ENCODE measurements at regions not wholly inside any gene's neighbourhood (a gene's known extent, or its start where the extent isn't known, plus 50 kb on each side); places are given as distances from the start of the nearest gene placed in this dataset.
"Not testable (repeated sequence)": the region's sequence is repeated elsewhere in the genome, so short reads cannot be mapped to it uniquely, and the experiment has no call there.

GRCh38 chr3:67064105-67064504, 66.0 kb downstream of the KBTBD8 start:
- DNase-seq (ENCODE audit: low read depth) = no peak
- H3K4me3 ChIP-seq (ENCODE audit: low read depth, low read length) = no peak overlapping the region
- no peak for TF ChIP-seq CTCF (IDR thresholded peaks at IDR 0.05; ENCODE audit: control insufficient read depth, extremely low read depth, insufficient read depth)

GRCh38 chr3:67067251-67067650, 69.1 kb downstream of the KBTBD8 start:
- TF ChIP-seq CTCF (IDR thresholded peaks at IDR 0.05; ENCODE audit: control insufficient read depth, extremely low read depth, insufficient read depth) = no peak
- no peak for DNase-seq (ENCODE audit: low read depth)

GRCh38 chr3:67072640-67073039, 74.5 kb downstream of the KBTBD8 start:
- not testable (repeated sequence) for H3K4me3 ChIP-seq (ENCODE audit: low read depth, low read length); DNase-seq (ENCODE audit: low read depth)

More at GRCh38 chr3:67067251-67067650, 69.1 kb downstream of the KBTBD8 start:
- no peak overlapping the region for H3K4me3 ChIP-seq (ENCODE audit: low read depth, low read length)

GRCh38 chr3:67073812-67074211, 75.7 kb downstream of the KBTBD8 start:
- DNase-seq (ENCODE audit: low read depth) = no peak
- H3K4me3 ChIP-seq (ENCODE audit: low read depth, low read length) = no peak overlapping the region
- TF ChIP-seq CTCF (IDR thresholded peaks at IDR 0.05; ENCODE audit: control insufficient read depth, extremely low read depth, insufficient read depth) = no peak

GRCh38 chr3:67075295-67075694, 77.2 kb downstream of the KBTBD8 start:
- no peak for DNase-seq (ENCODE audit: low read depth)
- TF ChIP-seq CTCF (IDR thresholded peaks at IDR 0.05; ENCODE audit: control insufficient read depth, extremely low read depth, insufficient read depth) = no peak
- no peak overlapping the region for H3K4me3 ChIP-seq (ENCODE audit: low read depth, low read length)

GRCh38 chr3:67076607-67077006, 78.5 kb downstream of the KBTBD8 start:
- no peak overlapping the region for H3K4me3 ChIP-seq (ENCODE audit: low read depth, low read length)
- TF ChIP-seq CTCF (IDR thresholded peaks at IDR 0.05; ENCODE audit: control insufficient read depth, extremely low read depth, insufficient read depth) = no peak
- no peak for DNase-seq (ENCODE audit: low read depth)

- no peak overlapping the region for H3K4me3 ChIP-seq (ENCODE audit: low read depth, low read length)
- DNase-seq (ENCODE audit: low read depth) = no peak
- TF ChIP-seq CTCF (IDR thresholded peaks at IDR 0.05; ENCODE audit: control insufficient read depth, extremely low read depth, insufficient read depth) = no peak
Measured at GRCh38 chr3:67077656-67078055, 79.5 kb downstream of the KBTBD8 start.
